ENCODE measurements at regions not wholly inside any gene's neighbourhood (a gene's known extent, or its start where the extent isn't known, plus 50 kb on each side); places are given as distances from the start of the nearest gene placed in this dataset.

DNA sequence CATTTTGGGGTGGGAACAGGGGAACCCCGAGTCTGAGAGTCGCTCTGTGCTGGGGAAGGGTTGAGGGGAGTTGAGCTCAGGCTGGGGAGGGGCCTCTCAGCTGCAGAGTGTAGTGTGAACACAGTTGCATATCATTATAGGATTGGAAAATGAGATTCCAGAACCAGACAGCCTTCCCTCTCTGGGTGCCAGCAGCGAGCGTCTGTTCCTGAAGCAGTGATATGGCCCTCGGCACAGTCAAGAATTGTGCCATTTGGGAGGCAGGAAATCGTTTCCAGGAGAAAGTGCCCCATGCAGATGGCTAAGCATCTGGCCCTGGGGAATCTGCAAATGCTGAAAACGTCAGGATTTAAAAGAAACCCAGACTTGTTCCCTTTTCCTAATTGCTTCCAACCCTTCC lies 70.4 kb upstream of the SFSWAP start:
- no peak for ATAC-seq (ENCODE audit: insufficient read depth, low FRiP score)
- Histone ChIP-seq H3K9ac (ENCODE audit: insufficient read depth in 1 of 2, low read length in 2 of 2) (no peak overlapping the region), H3K27me3 (ENCODE audit: control insufficient read depth in 3 of 3, insufficient read depth in 3 of 3, low read length in 2 of 3) (peaks cover 0 to 4% (median 3%) of the 10 kb centered on the region in 3 donors), H3K9me3 (ENCODE audit: control insufficient read depth in 4 of 4, insufficient read depth in 3 of 4, low read length in 3 of 4) (no peaks in the 10 kb centered on the region), H3K4me1 (ENCODE audit: control insufficient read depth in 5 of 5, insufficient read depth in 5 of 5, low read length in 5 of 5) (no peaks in the 10 kb centered on the region), H3K27ac (ENCODE audit: low read depth in 1 of 2, low read length in 1 of 2) (no peak overlapping the region), H3K4me3 (no peak overlapping the region), H3K36me3 (ENCODE audit: control insufficient read depth in 4 of 4, insufficient read depth in 4 of 4, low read length in 4 of 4) (no peaks in the 10 kb centered on the region)
- DNase-seq: no peak
- WGBS, 2 donors: 67 to 85% methylated on average over 7 of the region's 7 CpGs
- TF ChIP-seq, protein P1, sequence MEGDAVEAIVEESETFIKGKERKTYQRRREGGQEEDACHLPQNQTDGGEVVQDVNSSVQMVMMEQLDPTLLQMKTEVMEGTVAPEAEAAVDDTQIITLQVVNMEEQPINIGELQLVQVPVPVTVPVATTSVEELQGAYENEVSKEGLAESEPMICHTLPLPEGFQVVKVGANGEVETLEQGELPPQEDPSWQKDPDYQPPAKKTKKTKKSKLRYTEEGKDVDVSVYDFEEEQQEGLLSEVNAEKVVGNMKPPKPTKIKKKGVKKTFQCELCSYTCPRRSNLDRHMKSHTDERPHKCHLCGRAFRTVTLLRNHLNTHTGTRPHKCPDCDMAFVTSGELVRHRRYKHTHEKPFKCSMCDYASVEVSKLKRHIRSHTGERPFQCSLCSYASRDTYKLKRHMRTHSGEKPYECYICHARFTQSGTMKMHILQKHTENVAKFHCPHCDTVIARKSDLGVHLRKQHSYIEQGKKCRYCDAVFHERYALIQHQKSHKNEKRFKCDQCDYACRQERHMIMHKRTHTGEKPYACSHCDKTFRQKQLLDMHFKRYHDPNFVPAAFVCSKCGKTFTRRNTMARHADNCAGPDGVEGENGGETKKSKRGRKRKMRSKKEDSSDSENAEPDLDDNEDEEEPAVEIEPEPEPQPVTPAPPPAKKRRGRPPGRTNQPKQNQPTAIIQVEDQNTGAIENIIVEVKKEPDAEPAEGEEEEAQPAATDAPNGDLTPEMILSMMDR (IDR thresholded peaks at IDR 0.05; ENCODE audit: control extremely low read depth, extremely low read depth): no peak

DNA sequence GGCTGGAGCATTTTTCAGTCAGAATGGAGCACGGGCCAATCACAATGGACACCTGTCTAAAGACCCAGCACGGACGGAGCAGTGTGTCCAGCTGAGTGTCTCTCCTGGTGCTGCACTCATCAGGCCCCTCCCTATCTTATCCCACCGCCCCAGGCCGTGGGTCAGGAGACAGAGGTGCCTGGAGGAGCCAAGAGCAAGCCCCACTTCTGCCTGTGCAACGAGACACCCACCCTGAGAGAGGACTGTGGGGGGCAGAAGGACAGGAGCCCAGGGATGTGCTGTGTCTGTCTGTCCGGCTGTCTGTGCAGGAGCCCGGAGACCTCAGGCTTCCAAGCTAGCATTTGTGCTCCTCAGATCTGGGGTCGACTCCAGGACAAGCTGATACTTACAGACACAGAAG lies 69.6 kb upstream of the SFSWAP start:
- TF ChIP-seq, protein P1 (IDR thresholded peaks at IDR 0.05; ENCODE audit: control extremely low read depth, extremely low read depth): no peak
- 75 to 86% methylated on average over 9 of the region's 9 CpGs for WGBS, 2 donors

DNA sequence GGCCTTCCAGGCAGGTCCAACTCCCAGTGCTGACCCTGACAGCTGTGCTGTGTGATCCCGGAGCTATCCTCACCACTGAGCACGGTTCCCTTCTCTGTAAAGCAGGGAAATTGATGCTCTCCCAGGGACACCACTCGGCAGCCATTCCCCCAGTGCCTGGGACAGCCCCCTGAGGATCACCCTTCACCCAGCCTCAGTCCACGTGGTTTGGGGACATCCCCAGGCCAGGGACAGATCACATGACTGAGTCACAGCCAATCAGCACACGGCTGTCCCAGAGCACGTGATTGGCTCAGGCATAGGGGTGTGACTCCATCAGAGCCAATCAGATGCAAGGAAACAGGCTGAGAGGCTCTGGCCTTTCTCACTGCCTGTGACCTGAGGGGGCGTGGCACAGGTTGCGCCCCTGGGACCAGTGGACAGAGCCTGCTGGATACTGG lies 68.8 kb upstream of the SFSWAP start:
- no peak overlapping the region for H3K9ac ChIP-seq (ENCODE audit: insufficient read depth in 1 of 2, low read length in 2 of 2)
- no peak overlapping the region for H3K27ac ChIP-seq (ENCODE audit: low read depth in 1 of 2, low read length in 1 of 2)
- no peak for DNase-seq
- ATAC-seq (ENCODE audit: insufficient read depth, low FRiP score): no peak
- no peaks in the 10 kb centered on the region for H3K4me1 ChIP-seq (ENCODE audit: control insufficient read depth in 5 of 5, insufficient read depth in 5 of 5, low read length in 5 of 5)
- 75 to 83% methylated on average over 8 of the region's 8 CpGs for WGBS, 2 donors
- no peaks in the 10 kb centered on the region for H3K9me3 ChIP-seq (ENCODE audit: control insufficient read depth in 4 of 4, insufficient read depth in 3 of 4, low read length in 3 of 4)
- no peak overlapping the region for H3K4me3 ChIP-seq
- peaks cover 0 to 4% (median 0%) of the 10 kb centered on the region in 3 donors for H3K27me3 ChIP-seq (ENCODE audit: control insufficient read depth in 3 of 3, insufficient read depth in 3 of 3, low read length in 2 of 3)
- TF ChIP-seq, protein P1 (IDR thresholded peaks at IDR 0.05; ENCODE audit: control extremely low read depth, extremely low read depth): no peak
- H3K36me3 ChIP-seq (ENCODE audit: control insufficient read depth in 4 of 4, insufficient read depth in 4 of 4, low read length in 4 of 4): no peaks in the 10 kb centered on the region

More for the DNA sequence above, 69.6 kb upstream of the SFSWAP start:
- H3K9ac ChIP-seq (ENCODE audit: insufficient read depth in 1 of 2, low read length in 2 of 2): no peak overlapping the region
- H3K4me3 ChIP-seq: no peak overlapping the region
- DNase-seq: no peak
- no peak overlapping the region for H3K27ac ChIP-seq (ENCODE audit: low read depth in 1 of 2, low read length in 1 of 2)
- H3K9me3 ChIP-seq (ENCODE audit: control insufficient read depth in 4 of 4, insufficient read depth in 3 of 4, low read length in 3 of 4): no peaks in the 10 kb centered on the region
- ATAC-seq (ENCODE audit: insufficient read depth, low FRiP score): no peak
- no peaks in the 10 kb centered on the region for H3K36me3 ChIP-seq (ENCODE audit: control insufficient read depth in 4 of 4, insufficient read depth in 4 of 4, low read length in 4 of 4)
- H3K27me3 ChIP-seq (ENCODE audit: control insufficient read depth in 3 of 3, insufficient read depth in 3 of 3, low read length in 2 of 3): peaks cover 0 to 4% (median 3%) of the 10 kb centered on the region in 3 donors
- no peaks in the 10 kb centered on the region for H3K4me1 ChIP-seq (ENCODE audit: control insufficient read depth in 5 of 5, insufficient read depth in 5 of 5, low read length in 5 of 5)

DNA sequence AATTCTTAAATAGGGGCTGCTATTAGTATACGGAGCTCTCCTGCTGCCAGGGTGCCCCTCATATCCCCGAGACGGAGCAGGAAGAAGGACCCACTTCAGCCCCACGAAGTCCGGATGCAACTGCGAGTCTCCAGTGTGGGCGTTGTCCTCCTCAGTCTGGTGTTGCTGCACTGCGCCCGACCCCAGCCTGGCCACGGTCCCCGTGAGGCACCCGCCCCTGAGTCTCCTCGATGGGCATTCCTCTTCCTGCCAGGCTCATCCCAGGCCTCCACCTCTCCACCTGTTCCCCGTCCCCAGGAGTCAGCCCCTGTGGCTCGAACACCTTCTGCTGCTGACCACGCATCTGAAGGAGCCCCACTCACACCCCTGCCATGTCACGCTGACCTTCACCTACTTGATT lies 68.1 kb upstream of the SFSWAP start:
- 91 to 92% methylated on average over 17 of the region's 17 CpGs for WGBS, 2 donors
- no peak overlapping the region for H3K4me3 ChIP-seq
- H3K27ac ChIP-seq (ENCODE audit: low read depth in 1 of 2, low read length in 1 of 2): no peak overlapping the region
- no peaks in the 10 kb centered on the region for H3K4me1 ChIP-seq (ENCODE audit: control insufficient read depth in 5 of 5, insufficient read depth in 5 of 5, low read length in 5 of 5)
- DNase-seq: no peak
- H3K27me3 ChIP-seq (ENCODE audit: control insufficient read depth in 3 of 3, insufficient read depth in 3 of 3, low read length in 2 of 3): peaks cover 0 to 5% (median 4%) of the 10 kb centered on the region in 3 donors
- no peaks in the 10 kb centered on the region for H3K36me3 ChIP-seq (ENCODE audit: control insufficient read depth in 4 of 4, insufficient read depth in 4 of 4, low read length in 4 of 4)
- no peaks in the 10 kb centered on the region for H3K9me3 ChIP-seq (ENCODE audit: control insufficient read depth in 4 of 4, insufficient read depth in 3 of 4, low read length in 3 of 4)
- TF ChIP-seq, protein P1 (IDR thresholded peaks at IDR 0.05; ENCODE audit: control extremely low read depth, extremely low read depth): no peak
- no peak for ATAC-seq (ENCODE audit: insufficient read depth, low FRiP score)
- no peak overlapping the region for H3K9ac ChIP-seq (ENCODE audit: insufficient read depth in 1 of 2, low read length in 2 of 2)
